DND-41 (cell line): ENCODE measurements at regions not wholly inside any gene's neighbourhood (a gene's known extent, or its start where the extent isn't known, plus 50 kb on each side); places are given as distances from the start of the nearest gene placed in this dataset.

ENCODE experiments used
- ATAC-seq: fragments of 200-7000 bp; cut with Tn5 transposase; 3 replicates; pipeline ENCODE4 v1.9.1; 2021; ENCODE audit warnings: low read depth; ENCODE audit not compliant: insufficient read depth
- DNase-seq: peaks from one replicate; pipeline ENCODE4 v3.0.0-alpha.2; 2020
- H2AFZ ChIP-seq: 2 replicates; pipeline ENCODE4 v1.6.0; 2012; ENCODE audit warnings: low read depth, low read length
- H3K27ac ChIP-seq: 2 replicates; pipeline ENCODE4 v1.5.1; 2012; ENCODE audit warnings: low read length, inconsistent platforms
- H3K27me3 ChIP-seq: fragments of 200-600 bp; sonication (generic); 2 replicates; pipeline ENCODE4 v1.6.0; 2012; ENCODE audit warnings: low read length, mild to moderate bottlenecking, inconsistent platforms; ENCODE audit not compliant: insufficient read depth, poor library complexity
- H3K36me3 ChIP-seq: 2 replicates; pipeline ENCODE4 v1.5.1; 2012; ENCODE audit warnings: low read length, inconsistent platforms; ENCODE audit not compliant: insufficient read depth
- H3K4me1 ChIP-seq: 2 replicates; pipeline ENCODE4 v1.5.1; 2012; ENCODE audit warnings: mild to moderate bottlenecking, low read length; ENCODE audit not compliant: insufficient read depth
- H3K4me2 ChIP-seq: 2 replicates; pipeline ENCODE4 v1.6.0; 2012; ENCODE audit warnings: mild to moderate bottlenecking, moderate library complexity, low read length, inconsistent platforms; ENCODE audit not compliant: insufficient read depth
- H3K4me3 ChIP-seq, 2 experiments: fragments of 200-600 bp in 1 of 2; shearing (Covaris generic) in 1 of 2; 2 replicates each; pipeline ENCODE4 v1.5.1; 2012 to 2016; ENCODE audit warnings: inconsistent platforms in 2 of 2, low read length in 2 of 2, mild to moderate bottlenecking in 2 of 2, low read depth in 1 of 2, moderate library complexity in 1 of 2
- H3K79me2 ChIP-seq: 2 replicates; pipeline ENCODE4 v1.6.0; 2012; ENCODE audit warnings: low read length, inconsistent platforms; ENCODE audit not compliant: insufficient read depth
- H3K9ac ChIP-seq: 2 replicates; pipeline ENCODE4 v1.6.0; 2012; ENCODE audit warnings: low read depth, mild to moderate bottlenecking, inconsistent platforms, low read length, moderate library complexity
- H3K9me3 ChIP-seq: 2 replicates; pipeline ENCODE4 v1.5.1; 2012; ENCODE audit warnings: low read length, moderate library complexity, mild to moderate bottlenecking, inconsistent platforms; ENCODE audit not compliant: insufficient read depth, severe bottlenecking
- H4K20me1 ChIP-seq: 2 replicates; pipeline ENCODE4 v1.6.0; 2012; ENCODE audit warnings: low read length; ENCODE audit not compliant: insufficient read depth
- CTCF ChIP-seq: IDR thresholded peaks from 2 replicates; pipeline ENCODE4 v1.5.1; 2012; ENCODE audit warnings: borderline replicate concordance, low read length, moderate library complexity, mild to moderate bottlenecking; ENCODE audit not compliant: poor library complexity, severe bottlenecking; ENCODE audit errors: extremely low read depth
- EZH2 ChIP-seq: IDR thresholded peaks from 3 replicates; pipeline ENCODE4 v1.6.1; 2012; ENCODE audit warnings: borderline replicate concordance, low read depth, mild to moderate bottlenecking, moderate library complexity, low read length, inconsistent platforms; ENCODE audit not compliant: severe bottlenecking

GRCh38 chr13:68748038-68748437 is 1359.6 kb upstream of the ATXN8OS start:
- Histone ChIP-seq H3K4me3 (no peak overlapping the region), H3K27ac (no peak overlapping the region), H3K27me3 (no peaks in the 10 kb centered on the region), H3K4me1 (no peaks in the 10 kb centered on the region), H3K36me3 (no peaks in the 10 kb centered on the region), H3K4me2 (no peak overlapping the region), H3K79me2 (no peaks in the 10 kb centered on the region), H4K20me1 (no peaks in the 10 kb centered on the region), H3K9me3 (no peaks in the 10 kb centered on the region), H3K9ac (no peak overlapping the region), H2AFZ (no peak overlapping the region)
- TF ChIP-seq EZH2 (no peak), CTCF (no peak)
- ATAC-seq = no peak
- no peak for DNase-seq

GRCh38 chr13:68745502-68745901 is 1362.1 kb upstream of the ATXN8OS start:
- H3K4me1 ChIP-seq = no peaks in the 10 kb centered on the region
- H3K36me3 ChIP-seq = no peaks in the 10 kb centered on the region
- H3K27me3 ChIP-seq = no peaks in the 10 kb centered on the region
- H3K27ac ChIP-seq = no peak overlapping the region
- no peaks in the 10 kb centered on the region for H3K9me3 ChIP-seq
- H3K4me2 ChIP-seq = no peak overlapping the region
- H3K9ac ChIP-seq = no peak overlapping the region
- H3K79me2 ChIP-seq = no peaks in the 10 kb centered on the region
- H2AFZ ChIP-seq = no peak overlapping the region
- TF ChIP-seq CTCF (no peak), EZH2 (no peak)
- no peaks in the 10 kb centered on the region for H4K20me1 ChIP-seq
- no peak overlapping the region for H3K4me3 ChIP-seq
- DNase-seq = no peak
- ATAC-seq = no peak

- no peaks in the 10 kb centered on the region for H4K20me1 ChIP-seq
- H3K27me3 ChIP-seq = no peaks in the 10 kb centered on the region
- DNase-seq (no peak), ATAC-seq (no peak)
- H3K4me1 ChIP-seq = no peaks in the 10 kb centered on the region
- no peaks in the 10 kb centered on the region for H3K79me2 ChIP-seq
- H3K4me3 ChIP-seq = no peak overlapping the region
- no peak overlapping the region for H3K9ac ChIP-seq
- no peak overlapping the region for H2AFZ ChIP-seq
- H3K27ac ChIP-seq = no peak overlapping the region
- H3K4me2 ChIP-seq = no peak overlapping the region
- TF ChIP-seq CTCF (no peak), EZH2 (no peak)
- no peaks in the 10 kb centered on the region for H3K9me3 ChIP-seq
- H3K36me3 ChIP-seq = no peaks in the 10 kb centered on the region
These were observed 1370.7 kb upstream of the ATXN8OS start for GRCh38 chr13:68736961-68737360.

GRCh38 chr13:68727798-68728197 is 1379.8 kb upstream of the ATXN8OS start:
- no peak overlapping the region for H3K4me3 ChIP-seq
- no peak for TF ChIP-seq CTCF
- no peak for TF ChIP-seq EZH2

More at GRCh38 chr13:68727798-68728197, 1379.8 kb upstream of the ATXN8OS start:
- ATAC-seq (no peak), DNase-seq (no peak)
- Histone ChIP-seq H3K9ac (no peak overlapping the region), H4K20me1 (no peaks in the 10 kb centered on the region), H3K4me1 (no peaks in the 10 kb centered on the region), H2AFZ (no peak overlapping the region), H3K36me3 (no peaks in the 10 kb centered on the region), H3K27ac (no peak overlapping the region), H3K9me3 (no peaks in the 10 kb centered on the region), H3K79me2 (no peaks in the 10 kb centered on the region), H3K4me2 (no peak overlapping the region), H3K27me3 (no peaks in the 10 kb centered on the region)
